Calu3 (cell line): ENCODE measurements at regions not wholly inside any gene's neighbourhood (a gene's known extent, or its start where the extent isn't known, plus 50 kb on each side); places are given as distances from the start of the nearest gene placed in this dataset.

Source experiments
- BruUV-seq: library from RNA; stranded (reverse); fragments of 400-500 nt; replicated peaks from 2 replicates; lab custom pipeline; 2021; lab: Mats Ljungman, UMichigan
- CTCF ChIA-PET: fragments of 300-600 bp; sonication (Branson Sonifier 250); formaldehyde crosslinking; loops from one replicate; lab custom pipeline; 2022; ENCODE audit warnings: antibody characterized with exemption; lab: Charles Lee
- DNase-seq: peaks from one replicate; pipeline ENCODE4 v3.0.0; 2022
- H3K27ac Mint-ChIP-seq: one replicate; pipeline ENCODE4 v1.8.0; 2022; ENCODE audit warnings: mixed read lengths; ENCODE audit not compliant: unreplicated experiment
- H3K27me3 Mint-ChIP-seq: one replicate; pipeline ENCODE4 v1.8.0; 2022; ENCODE audit warnings: mixed read lengths; ENCODE audit not compliant: unreplicated experiment
- H3K36me3 Mint-ChIP-seq: one replicate; pipeline ENCODE4 v1.8.0; 2022; ENCODE audit warnings: mild to moderate bottlenecking, moderate library complexity, mixed read lengths; ENCODE audit not compliant: insufficient read depth, unreplicated experiment
- H3K4me1 Mint-ChIP-seq: one replicate; pipeline ENCODE4 v1.8.0; 2022; ENCODE audit warnings: mild to moderate bottlenecking, low read depth, mixed read lengths; ENCODE audit not compliant: unreplicated experiment
- H3K4me3 Mint-ChIP-seq: one replicate; pipeline ENCODE4 v1.8.0; 2022; ENCODE audit warnings: mild to moderate bottlenecking, low read depth, moderate library complexity, mixed read lengths; ENCODE audit not compliant: unreplicated experiment
- H3K9me3 Mint-ChIP-seq: one replicate; pipeline ENCODE4 v1.8.0; 2022; ENCODE audit warnings: low read depth, mixed read lengths; ENCODE audit not compliant: unreplicated experiment
- intact Hi-C: fragments of 100-400 bp; cut with micrococcal nuclease; formaldehyde crosslinking; loops from one replicate; pipeline ENCODE4 v1.10.0; 2022; ENCODE audit not compliant: unreplicated experiment
- TF ChIP-seq, protein P1 (sequence below): fragments of 200-600 bp; IDR thresholded peaks from one replicate; pipeline ENCODE4 v1.8.0; 2022; ENCODE audit warnings: antibody characterized with exemption; ENCODE audit not compliant: unreplicated experiment

GRCh38 chr4:14829795-14830194, 172.5 kb upstream of the CPEB2 start:
- H3K4me3 Mint-ChIP-seq, result no peak overlapping the region
- no peaks in the 10 kb centered on the region for H3K27me3 Mint-ChIP-seq
- TF ChIP-seq, protein P1, sequence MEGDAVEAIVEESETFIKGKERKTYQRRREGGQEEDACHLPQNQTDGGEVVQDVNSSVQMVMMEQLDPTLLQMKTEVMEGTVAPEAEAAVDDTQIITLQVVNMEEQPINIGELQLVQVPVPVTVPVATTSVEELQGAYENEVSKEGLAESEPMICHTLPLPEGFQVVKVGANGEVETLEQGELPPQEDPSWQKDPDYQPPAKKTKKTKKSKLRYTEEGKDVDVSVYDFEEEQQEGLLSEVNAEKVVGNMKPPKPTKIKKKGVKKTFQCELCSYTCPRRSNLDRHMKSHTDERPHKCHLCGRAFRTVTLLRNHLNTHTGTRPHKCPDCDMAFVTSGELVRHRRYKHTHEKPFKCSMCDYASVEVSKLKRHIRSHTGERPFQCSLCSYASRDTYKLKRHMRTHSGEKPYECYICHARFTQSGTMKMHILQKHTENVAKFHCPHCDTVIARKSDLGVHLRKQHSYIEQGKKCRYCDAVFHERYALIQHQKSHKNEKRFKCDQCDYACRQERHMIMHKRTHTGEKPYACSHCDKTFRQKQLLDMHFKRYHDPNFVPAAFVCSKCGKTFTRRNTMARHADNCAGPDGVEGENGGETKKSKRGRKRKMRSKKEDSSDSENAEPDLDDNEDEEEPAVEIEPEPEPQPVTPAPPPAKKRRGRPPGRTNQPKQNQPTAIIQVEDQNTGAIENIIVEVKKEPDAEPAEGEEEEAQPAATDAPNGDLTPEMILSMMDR, result no peak
- no peaks in the 10 kb centered on the region for H3K9me3 Mint-ChIP-seq
- intact Hi-C loops, result no loop called here
- DNase-seq, result no peak
- no peaks in the 10 kb centered on the region for H3K36me3 Mint-ChIP-seq
- peaks cover 13% of the 10 kb centered on the region for H3K4me1 Mint-ChIP-seq
- CTCF ChIA-PET, result no interaction called here
- H3K27ac Mint-ChIP-seq, result no peak overlapping the region
- BruUV-seq, result no TSS peak

- Mint-ChIP-seq H3K4me3 (no peak overlapping the region), H3K36me3 (no peaks in the 10 kb centered on the region), H3K27me3 (no peaks in the 10 kb centered on the region), H3K4me1 (peaks cover 13% of the 10 kb centered on the region), H3K27ac (no peak overlapping the region), H3K9me3 (no peaks in the 10 kb centered on the region)
- BruUV-seq, result no TSS peak
- peak; percentile 4 for DNase-seq
- TF ChIP-seq, protein P1, result no peak
- intact Hi-C loops, result no loop called here
- CTCF ChIA-PET, result no interaction called here
Observed at GRCh38 chr4:14831416-14831815, 170.9 kb upstream of the CPEB2 start.

DNA sequence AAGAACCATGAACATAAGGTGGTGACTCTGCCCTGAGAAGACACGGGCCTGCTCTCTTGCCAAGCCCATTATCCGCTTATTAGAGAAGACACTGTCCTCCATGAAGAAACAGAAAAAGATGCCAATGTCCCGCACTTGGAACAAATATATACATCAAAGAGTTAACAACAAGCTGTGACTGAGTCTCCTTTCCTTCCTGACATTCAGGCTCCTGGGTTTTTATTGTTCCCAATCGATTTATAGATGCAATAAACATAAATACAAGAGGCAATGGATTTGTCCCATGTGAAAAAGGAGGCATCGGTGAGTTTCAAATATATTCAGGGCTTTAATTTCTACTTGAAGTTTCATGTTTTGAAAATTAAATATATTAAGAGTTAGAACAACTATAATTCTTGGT, 169.2 kb upstream of the CPEB2 start:
- TF ChIP-seq, protein P1, result no peak
- intact Hi-C loops, result no loop called here
- no TSS peak for BruUV-seq
- H3K27ac Mint-ChIP-seq, result no peak overlapping the region
- no peak overlapping the region for H3K4me3 Mint-ChIP-seq
- H3K9me3 Mint-ChIP-seq, result no peaks in the 10 kb centered on the region
- CTCF ChIA-PET, result no interaction called here
- H3K4me1 Mint-ChIP-seq, result peaks cover 13% of the 10 kb centered on the region
- no peaks in the 10 kb centered on the region for H3K36me3 Mint-ChIP-seq
- DNase-seq, result no peak
- no peaks in the 10 kb centered on the region for H3K27me3 Mint-ChIP-seq

GRCh38 chr4:14834382-14834781, 167.9 kb upstream of the CPEB2 start:
- no peaks in the 10 kb centered on the region for H3K9me3 Mint-ChIP-seq
- CTCF ChIA-PET, result no interaction called here
- BruUV-seq, result no TSS peak
- H3K4me1 Mint-ChIP-seq, result peaks cover 13% of the 10 kb centered on the region
- TF ChIP-seq, protein P1, result no peak
- intact Hi-C loops, result no loop called here
- no peak for DNase-seq
- no peak overlapping the region for H3K27ac Mint-ChIP-seq
- no peaks in the 10 kb centered on the region for H3K36me3 Mint-ChIP-seq
- no peaks in the 10 kb centered on the region for H3K27me3 Mint-ChIP-seq
- H3K4me3 Mint-ChIP-seq, result no peak overlapping the region
